ENCODE measurements at regions not wholly inside any gene's neighbourhood (a gene's known extent, or its start where the extent isn't known, plus 50 kb on each side); places are given as distances from the start of the nearest gene placed in this dataset.

GRCh38 chr11:11706028-11706427 lies 84.2 kb upstream of the GALNT18 start:
- Histone ChIP-seq H3K4me3 (ENCODE audit: low read depth, low read length) (no peak overlapping the region), H3K27ac (ENCODE audit: low read depth, low read length) (no peak overlapping the region), H3K9me3 (ENCODE audit: control insufficient read depth, insufficient read depth, low read length) (no peaks in the 10 kb centered on the region), H3K4me1 (ENCODE audit: control insufficient read depth, insufficient read depth, low read length) (no peaks in the 10 kb centered on the region), H3K27me3 (ENCODE audit: control insufficient read depth, insufficient read depth, low read length) (no peaks in the 10 kb centered on the region), H3K36me3 (ENCODE audit: control insufficient read depth, insufficient read depth, low read length) (no peaks in the 10 kb centered on the region)
- 79% methylated on average over 4 of the region's 4 CpGs for WGBS (ENCODE audit: insufficient coverage)
- no peak for DNase-seq (ENCODE audit: low read depth in 4 of 6, low spot score in 6 of 6)

GRCh38 chr11:11703885-11704284 lies 82.1 kb upstream of the GALNT18 start:
- no peaks in the 10 kb centered on the region for H3K27me3 ChIP-seq (ENCODE audit: control insufficient read depth, insufficient read depth, low read length)
- no peak for DNase-seq (ENCODE audit: low read depth in 4 of 6, low spot score in 6 of 6)

GRCh38 chr11:11701070-11701469 lies 79.3 kb upstream of the GALNT18 start:
- 71% methylated on average over 4 of the region's 4 CpGs for WGBS (ENCODE audit: insufficient coverage)
- DNase-seq (ENCODE audit: low read depth in 4 of 6, low spot score in 6 of 6): no peak
- Histone ChIP-seq H3K27ac (ENCODE audit: low read depth, low read length) (no peak overlapping the region), H3K4me1 (ENCODE audit: control insufficient read depth, insufficient read depth, low read length) (no peaks in the 10 kb centered on the region), H3K4me3 (ENCODE audit: low read depth, low read length) (no peak overlapping the region), H3K36me3 (ENCODE audit: control insufficient read depth, insufficient read depth, low read length) (no peaks in the 10 kb centered on the region), H3K27me3 (ENCODE audit: control insufficient read depth, insufficient read depth, low read length) (no peaks in the 10 kb centered on the region), H3K9me3 (ENCODE audit: control insufficient read depth, insufficient read depth, low read length) (no peaks in the 10 kb centered on the region)

More at GRCh38 chr11:11703885-11704284, 82.1 kb upstream of the GALNT18 start:
- Histone ChIP-seq H3K4me1 (ENCODE audit: control insufficient read depth, insufficient read depth, low read length) (no peaks in the 10 kb centered on the region), H3K9me3 (ENCODE audit: control insufficient read depth, insufficient read depth, low read length) (no peaks in the 10 kb centered on the region), H3K36me3 (ENCODE audit: control insufficient read depth, insufficient read depth, low read length) (no peaks in the 10 kb centered on the region), H3K27ac (ENCODE audit: low read depth, low read length) (no peak overlapping the region), H3K4me3 (ENCODE audit: low read depth, low read length) (no peak overlapping the region)
- 100% methylated on average over 1 of the region's 1 CpG for WGBS (ENCODE audit: insufficient coverage)

GRCh38 chr11:11697796-11698195 lies 76.0 kb upstream of the GALNT18 start:
- WGBS (ENCODE audit: insufficient coverage): no CpG with 5 or more reads among the region's 1 CpG
- no peaks in the 10 kb centered on the region for H3K27me3 ChIP-seq (ENCODE audit: control insufficient read depth, insufficient read depth, low read length)

GRCh38 chr11:11691296-11692151 lies 69.7 kb upstream of the GALNT18 start:
- WGBS (ENCODE audit: insufficient coverage): 52% methylated on average over 12 of the region's 13 CpGs
- Histone ChIP-seq H3K36me3 (ENCODE audit: control insufficient read depth, insufficient read depth, low read length) (no peaks in the 10 kb centered on the region), H3K9me3 (ENCODE audit: control insufficient read depth, insufficient read depth, low read length) (no peaks in the 10 kb centered on the region), H3K4me1 (ENCODE audit: control insufficient read depth, insufficient read depth, low read length) (peaks cover 5% of the 10 kb centered on the region), H3K4me3 (ENCODE audit: low read depth, low read length) (no peak overlapping the region), H3K27ac (ENCODE audit: low read depth, low read length) (no peak overlapping the region), H3K27me3 (ENCODE audit: control insufficient read depth, insufficient read depth, low read length) (no peaks in the 10 kb centered on the region)
- DNase-seq (ENCODE audit: low read depth in 4 of 6, low spot score in 6 of 6): peak in 2 of 6 donors; percentile 24 to 57

More at GRCh38 chr11:11697796-11698195, 76.0 kb upstream of the GALNT18 start:
- no peak overlapping the region for H3K27ac ChIP-seq (ENCODE audit: low read depth, low read length)
- H3K9me3 ChIP-seq (ENCODE audit: control insufficient read depth, insufficient read depth, low read length): no peaks in the 10 kb centered on the region
- H3K4me3 ChIP-seq (ENCODE audit: low read depth, low read length): no peak overlapping the region
- no peak for DNase-seq (ENCODE audit: low read depth in 4 of 6, low spot score in 6 of 6)
- H3K36me3 ChIP-seq (ENCODE audit: control insufficient read depth, insufficient read depth, low read length): no peaks in the 10 kb centered on the region
- H3K4me1 ChIP-seq (ENCODE audit: control insufficient read depth, insufficient read depth, low read length): no peaks in the 10 kb centered on the region

GRCh38 chr11:11681536-11681935 lies 59.7 kb upstream of the GALNT18 start:
- Histone ChIP-seq H3K27me3 (ENCODE audit: control insufficient read depth, insufficient read depth, low read length) (no peaks in the 10 kb centered on the region), H3K4me1 (ENCODE audit: control insufficient read depth, insufficient read depth, low read length) (no peaks in the 10 kb centered on the region), H3K4me3 (ENCODE audit: low read depth, low read length) (no peak overlapping the region), H3K9me3 (ENCODE audit: control insufficient read depth, insufficient read depth, low read length) (no peaks in the 10 kb centered on the region), H3K27ac (ENCODE audit: low read depth, low read length) (no peak overlapping the region), H3K36me3 (ENCODE audit: control insufficient read depth, insufficient read depth, low read length) (no peaks in the 10 kb centered on the region)
- DNase-seq (ENCODE audit: low read depth in 4 of 6, low spot score in 6 of 6): no peak

GRCh38 chr11:11677672-11678356 lies 56.0 kb upstream of the GALNT18 start:
- Histone ChIP-seq H3K4me1 (ENCODE audit: control insufficient read depth, insufficient read depth, low read length) (no peaks in the 10 kb centered on the region), H3K27me3 (ENCODE audit: control insufficient read depth, insufficient read depth, low read length) (no peaks in the 10 kb centered on the region), H3K27ac (ENCODE audit: low read depth, low read length) (no peak overlapping the region), H3K36me3 (ENCODE audit: control insufficient read depth, insufficient read depth, low read length) (no peaks in the 10 kb centered on the region), H3K9me3 (ENCODE audit: control insufficient read depth, insufficient read depth, low read length) (no peaks in the 10 kb centered on the region), H3K4me3 (ENCODE audit: low read depth, low read length) (no peak overlapping the region)
- WGBS (ENCODE audit: insufficient coverage): 95% methylated on average over 4 of the region's 5 CpGs
- DNase-seq (ENCODE audit: low read depth in 4 of 6, low spot score in 6 of 6): no peak

- Histone ChIP-seq H3K9me3 (ENCODE audit: control insufficient read depth, insufficient read depth, low read length) (no peaks in the 10 kb centered on the region), H3K36me3 (ENCODE audit: control insufficient read depth, insufficient read depth, low read length) (no peaks in the 10 kb centered on the region), H3K4me3 (ENCODE audit: low read depth, low read length) (no peak overlapping the region), H3K27me3 (ENCODE audit: control insufficient read depth, insufficient read depth, low read length) (no peaks in the 10 kb centered on the region), H3K27ac (ENCODE audit: low read depth, low read length) (no peak overlapping the region), H3K4me1 (ENCODE audit: control insufficient read depth, insufficient read depth, low read length) (peaks cover 1% of the 10 kb centered on the region)
- DNase-seq (ENCODE audit: low read depth in 4 of 6, low spot score in 6 of 6): no peak
- 100% methylated on average over 1 of the region's 4 CpGs for WGBS (ENCODE audit: insufficient coverage)
Observed at GRCh38 chr11:11675671-11676181, 53.9 kb upstream of the GALNT18 start.

GRCh38 chr11:11672789-11673188 lies 51.0 kb upstream of the GALNT18 start:
- DNase-seq (ENCODE audit: low read depth in 4 of 6, low spot score in 6 of 6): no peak
- Histone ChIP-seq H3K27ac (ENCODE audit: low read depth, low read length) (no peak overlapping the region), H3K9me3 (ENCODE audit: control insufficient read depth, insufficient read depth, low read length) (no peaks in the 10 kb centered on the region), H3K27me3 (ENCODE audit: control insufficient read depth, insufficient read depth, low read length) (no peaks in the 10 kb centered on the region), H3K36me3 (ENCODE audit: control insufficient read depth, insufficient read depth, low read length) (no peaks in the 10 kb centered on the region), H3K4me3 (ENCODE audit: low read depth, low read length) (no peak overlapping the region), H3K4me1 (ENCODE audit: control insufficient read depth, insufficient read depth, low read length) (peaks cover 10% of the 10 kb centered on the region)
- WGBS (ENCODE audit: insufficient coverage): 92% methylated on average over 3 of the region's 8 CpGs
